Prostate gland (tissue), 2 donors: ENCODE measurements at regions not wholly inside any gene's neighbourhood (a gene's known extent, or its start where the extent isn't known, plus 50 kb on each side); places are given as distances from the start of the nearest gene placed in this dataset.

Experiments
- DNase-seq: peaks from one replicate; pipeline ENCODE4 v3.0.0-alpha.2; 2019; ENCODE audit warnings: low spot score
- H3K27ac ChIP-seq, 2 donors: fragments of 200-600 bp; sonication (generic); 2 replicates each; pipeline ENCODE4 v1.5.1; 2017 to 2019
- H3K27me3 ChIP-seq: fragments of 200-600 bp; sonication (generic); replicated peaks from 2 replicates; pipeline ENCODE4 v1.5.1; 2019; ENCODE audit not compliant: insufficient read depth
- H3K36me3 ChIP-seq, 2 donors: fragments of 200-600 bp; sonication (generic); 1 replicate in 1 of 2; 2 replicates in 1 of 2; pipeline versions ENCODE4 v1.5.1 to v1.8.1; 2017 to 2019
- H3K4me1 ChIP-seq: fragments of 200-600 bp; sonication (generic); replicated peaks from 2 replicates; pipeline ENCODE4 v1.5.1; 2019
- H3K4me3 ChIP-seq, 2 donors: fragments of 200-600 bp; sonication (generic); 2 replicates each; pipeline ENCODE4 v1.5.1; 2017 to 2019
- H3K9me3 ChIP-seq: fragments of 200-600 bp; sonication (generic); 2 replicates; pipeline ENCODE4 v1.5.1; 2017
- POLR2A ChIP-seq: fragments of 450-650 bp; IDR thresholded peaks from one replicate; pipeline ENCODE4 v1.6.1; 2016; ENCODE audit warnings: antibody characterized with exemption, mild to moderate bottlenecking
- POLR2AphosphoS5 ChIP-seq: sonication (generic); formaldehyde crosslinking; IDR thresholded peaks from one replicate; pipeline ENCODE4 v1.6.1; 2017; ENCODE audit warnings: antibody characterized with exemption
- WGBS: methylation state at CpG from one replicate; pipeline ENCODE4 v1.1.5; 2018; 5-methylcytosine and 5-hydroxymethylcytosine counted together
- intact Hi-C: fragments of 100-400 bp; cut with DNase I; formaldehyde crosslinking; loops from one replicate; pipeline ENCODE4 v1.14.2; 2022
- TF ChIP-seq, protein P1 (sequence below), 4 experiments: fragments of 200-600 bp in 2 of 4; fragments of 450-650 bp in 2 of 4; sonication (generic) in 2 of 4; IDR thresholded peaks; 1 replicate in 3 of 4; 2 replicates in 1 of 4; pipeline ENCODE4 v1.5.1; 2016 to 2019; ENCODE audit warnings: antibody characterized with exemption in 4 of 4, mild to moderate bottlenecking in 2 of 4, moderate library complexity in 2 of 4

DNA sequence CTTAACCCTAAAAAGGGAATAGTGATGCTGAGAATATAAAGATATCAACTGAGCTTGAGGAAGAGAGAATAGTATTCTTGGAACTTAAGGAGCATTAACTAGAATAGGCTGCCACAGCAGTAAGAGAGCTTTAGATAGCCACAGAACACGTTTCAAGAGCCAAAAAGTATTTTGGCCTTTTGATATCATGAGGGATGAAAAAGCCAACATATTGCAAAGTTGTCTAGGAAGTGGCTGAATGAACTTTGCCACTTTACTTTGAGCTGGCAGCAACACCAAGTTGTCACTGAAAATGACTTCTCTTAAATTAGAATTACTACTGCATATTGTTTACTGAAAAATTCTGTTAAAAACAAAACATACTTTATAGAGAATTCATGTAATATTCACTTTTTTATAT lies 1476.2 kb downstream of the MRPL39 start:
- H3K27ac ChIP-seq: no peak overlapping the region
- H3K4me3 ChIP-seq: no peak overlapping the region
- no peaks in the 10 kb centered on the region for H3K36me3 ChIP-seq
- no peaks in the 10 kb centered on the region for H3K9me3 ChIP-seq
- no peaks in the 10 kb centered on the region for H3K27me3 ChIP-seq
- intact Hi-C loops: no loop called here
- TF ChIP-seq, protein P1, sequence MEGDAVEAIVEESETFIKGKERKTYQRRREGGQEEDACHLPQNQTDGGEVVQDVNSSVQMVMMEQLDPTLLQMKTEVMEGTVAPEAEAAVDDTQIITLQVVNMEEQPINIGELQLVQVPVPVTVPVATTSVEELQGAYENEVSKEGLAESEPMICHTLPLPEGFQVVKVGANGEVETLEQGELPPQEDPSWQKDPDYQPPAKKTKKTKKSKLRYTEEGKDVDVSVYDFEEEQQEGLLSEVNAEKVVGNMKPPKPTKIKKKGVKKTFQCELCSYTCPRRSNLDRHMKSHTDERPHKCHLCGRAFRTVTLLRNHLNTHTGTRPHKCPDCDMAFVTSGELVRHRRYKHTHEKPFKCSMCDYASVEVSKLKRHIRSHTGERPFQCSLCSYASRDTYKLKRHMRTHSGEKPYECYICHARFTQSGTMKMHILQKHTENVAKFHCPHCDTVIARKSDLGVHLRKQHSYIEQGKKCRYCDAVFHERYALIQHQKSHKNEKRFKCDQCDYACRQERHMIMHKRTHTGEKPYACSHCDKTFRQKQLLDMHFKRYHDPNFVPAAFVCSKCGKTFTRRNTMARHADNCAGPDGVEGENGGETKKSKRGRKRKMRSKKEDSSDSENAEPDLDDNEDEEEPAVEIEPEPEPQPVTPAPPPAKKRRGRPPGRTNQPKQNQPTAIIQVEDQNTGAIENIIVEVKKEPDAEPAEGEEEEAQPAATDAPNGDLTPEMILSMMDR (IDR thresholded peaks at IDR 0.05): no peak
- TF ChIP-seq POLR2AphosphoS5 (no peak), POLR2A (no peak)
- H3K4me1 ChIP-seq: no peaks in the 10 kb centered on the region
- WGBS: 23% methylated on average over 1 of the region's 1 CpG
- DNase-seq: no peak

DNA sequence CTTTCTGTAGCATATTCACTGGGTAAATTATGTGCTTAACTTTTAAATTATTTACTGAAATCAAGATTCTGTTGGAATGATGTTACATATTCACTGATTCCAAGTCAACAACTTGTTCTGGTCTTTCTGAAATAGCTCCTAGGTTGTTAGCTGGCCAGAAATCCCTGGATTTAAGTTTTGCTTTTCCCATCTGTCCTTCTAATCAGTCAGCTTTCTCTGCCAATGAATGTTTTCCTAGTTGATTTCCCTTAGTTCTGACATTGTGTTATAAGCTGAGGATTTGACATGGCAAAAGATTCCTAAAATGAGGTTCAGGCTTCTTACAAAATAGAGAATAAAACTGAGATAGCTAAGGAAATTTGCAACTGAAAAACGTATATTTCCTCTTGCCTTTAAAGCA lies 1479.6 kb downstream of the MRPL39 start:
- 64% methylated on average over 1 of the region's 1 CpG for WGBS

DNA sequence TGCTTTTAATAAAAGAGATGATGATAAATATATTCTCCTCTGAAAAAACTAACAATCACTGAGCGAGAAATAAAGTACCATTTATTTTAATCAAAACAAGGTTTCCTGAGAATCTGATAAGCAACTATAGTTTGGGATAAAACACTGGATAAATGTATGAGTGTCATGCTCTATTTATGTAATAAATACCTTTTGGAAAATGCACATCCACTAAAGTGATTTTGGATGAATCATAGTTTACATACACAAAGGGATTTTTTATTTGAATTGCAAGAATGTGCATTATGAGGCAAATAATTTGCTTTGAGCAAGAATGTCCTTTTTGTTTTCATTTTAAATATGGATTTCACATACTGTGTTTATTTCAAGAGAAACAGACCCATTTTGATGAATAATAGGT lies 1483.5 kb downstream of the MRPL39 start:
- Histone ChIP-seq H3K4me3 (no peak overlapping the region), H3K4me1 (no peaks in the 10 kb centered on the region), H3K36me3 (no peaks in the 10 kb centered on the region), H3K27me3 (no peaks in the 10 kb centered on the region), H3K27ac (no peak overlapping the region), H3K9me3 (no peaks in the 10 kb centered on the region)
- WGBS: 57% methylated on average over 1 of the region's 1 CpG
- no peak for DNase-seq
- intact Hi-C loops: no loop called here
- TF ChIP-seq, protein P1 (IDR thresholded peaks at IDR 0.05): no peak
- no peak for TF ChIP-seq POLR2A

More for the DNA sequence above, 1479.6 kb downstream of the MRPL39 start:
- TF ChIP-seq, protein P1 (IDR thresholded peaks at IDR 0.05): no peak
- TF ChIP-seq POLR2AphosphoS5 (no peak), POLR2A (no peak)
- intact Hi-C loops: no loop called here
- H3K27me3 ChIP-seq: no peaks in the 10 kb centered on the region
- no peak overlapping the region for H3K4me3 ChIP-seq
- no peak overlapping the region for H3K27ac ChIP-seq
- no peaks in the 10 kb centered on the region for H3K36me3 ChIP-seq
- no peaks in the 10 kb centered on the region for H3K9me3 ChIP-seq
- H3K4me1 ChIP-seq: no peaks in the 10 kb centered on the region
- no peak for DNase-seq

DNA sequence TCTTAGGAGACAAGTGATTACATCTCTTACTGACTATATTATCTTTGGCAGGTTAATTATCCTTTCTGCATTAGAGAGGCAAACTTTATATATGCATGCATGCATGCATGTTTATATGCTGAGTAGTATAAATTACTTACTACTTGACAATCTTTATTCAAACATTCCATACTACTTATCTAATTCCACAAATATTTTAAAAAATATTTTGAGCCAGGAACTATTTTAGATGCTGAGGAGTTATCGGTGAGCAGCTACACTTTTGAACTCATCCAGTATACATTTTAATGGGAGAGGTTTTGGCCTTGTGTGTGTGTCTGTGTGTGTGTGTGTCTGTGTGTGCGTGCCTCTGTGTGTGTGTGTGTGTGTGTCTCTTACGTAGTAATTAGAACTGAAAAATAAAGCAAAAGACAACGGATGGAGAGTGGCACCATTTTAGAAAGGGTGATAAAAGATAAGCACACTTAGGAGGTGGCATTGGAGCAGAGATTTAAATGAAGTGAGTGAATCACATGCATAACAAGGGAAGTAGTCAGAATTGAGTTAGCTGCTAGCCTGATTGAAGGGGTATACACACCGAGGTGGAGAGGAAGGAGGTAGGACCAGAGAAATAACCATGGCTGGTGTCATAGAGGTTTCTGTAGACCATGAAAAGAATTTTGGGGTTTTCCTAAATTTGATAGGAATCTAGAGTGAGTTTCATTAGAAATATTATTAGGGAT lies 1488.4 kb downstream of the MRPL39 start:
- DNase-seq: no peak
- no peaks in the 10 kb centered on the region for H3K27me3 ChIP-seq
- H3K36me3 ChIP-seq: no peaks in the 10 kb centered on the region
- WGBS: 61% methylated on average over 5 of the region's 5 CpGs
- H3K4me3 ChIP-seq: no peak overlapping the region
- no peak overlapping the region for H3K27ac ChIP-seq
- no peaks in the 10 kb centered on the region for H3K4me1 ChIP-seq
- no peak for TF ChIP-seq POLR2AphosphoS5
- no peak for TF ChIP-seq POLR2A
- TF ChIP-seq, protein P1 (IDR thresholded peaks at IDR 0.05): no peak
- intact Hi-C loops: no loop called here
- H3K9me3 ChIP-seq: no peaks in the 10 kb centered on the region

DNA sequence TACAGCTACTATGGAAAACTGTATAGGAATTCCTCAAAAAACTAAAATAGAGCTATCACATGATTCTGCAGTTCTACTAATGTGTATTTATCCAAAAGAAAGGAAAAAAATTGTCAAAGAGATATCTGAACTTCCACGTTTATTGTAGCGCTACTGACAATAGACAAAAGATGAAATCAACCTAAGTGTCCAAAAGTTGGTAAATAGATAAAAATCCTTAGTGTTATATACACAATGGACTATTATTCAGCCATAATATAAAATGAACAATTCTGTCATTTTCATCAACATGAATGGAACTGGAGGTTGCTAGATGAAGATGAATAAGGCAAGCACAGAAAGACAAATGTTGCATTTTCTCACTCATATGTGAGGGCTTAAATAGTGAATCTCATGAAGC lies 1492.1 kb downstream of the MRPL39 start:
- TF ChIP-seq POLR2A (no peak), POLR2AphosphoS5 (no peak)
- TF ChIP-seq, protein P1 (IDR thresholded peaks at IDR 0.05): no peak
- Histone ChIP-seq H3K27me3 (no peaks in the 10 kb centered on the region), H3K36me3 (no peaks in the 10 kb centered on the region), H3K4me3 (no peak overlapping the region), H3K9me3 (no peaks in the 10 kb centered on the region), H3K4me1 (no peaks in the 10 kb centered on the region), H3K27ac (no peak overlapping the region)
- intact Hi-C loops: no loop called here
- no peak for DNase-seq
- 74% methylated on average over 2 of the region's 2 CpGs for WGBS
